Fibroblast of lung (primary cell): ENCODE measurements at regions not wholly inside any gene's neighbourhood (a gene's known extent, or its start where the extent isn't known, plus 50 kb on each side); places are given as distances from the start of the nearest gene placed in this dataset.

Experiments used
- DNase-seq, 2 donors: peaks; one replicate each; pipeline versions ENCODE4 v3.0.0 to v3.0.0-alpha.2; 2010; ENCODE audit warnings: low read depth in 2 of 2
- H2AFZ ChIP-seq: 2 replicates; pipeline ENCODE4 v1.5.1; 2012; ENCODE audit warnings: low read length, control low read depth, inconsistent platforms
- H3K27ac ChIP-seq: 2 replicates; pipeline ENCODE4 v1.5.1; 2011; ENCODE audit warnings: low read length, control low read depth; ENCODE audit not compliant: insufficient read depth
- H3K27me3 ChIP-seq: 2 replicates; pipeline ENCODE4 v1.5.1; 2011; ENCODE audit warnings: mild to moderate bottlenecking, low read length; ENCODE audit not compliant: control insufficient read depth, insufficient read depth
- H3K36me3 ChIP-seq: 2 replicates; pipeline ENCODE4 v1.5.1; 2011; ENCODE audit warnings: low read length; ENCODE audit not compliant: control insufficient read depth, insufficient read depth
- H3K4me1 ChIP-seq: 2 replicates; pipeline ENCODE4 v1.5.1; 2011; ENCODE audit warnings: low read length; ENCODE audit not compliant: control insufficient read depth, insufficient read depth; ENCODE audit errors: extremely low read depth
- H3K4me2 ChIP-seq: 2 replicates; pipeline ENCODE4 v1.5.1; 2011; ENCODE audit warnings: low read length, control low read depth; ENCODE audit not compliant: insufficient read depth; ENCODE audit errors: extremely low read depth
- H3K4me3 ChIP-seq, 4 experiments: fragments of 200-600 bp in 1 of 4; sonication (generic) in 1 of 4; replicated peaks in 1 of 4; 2 replicates each; pipeline ENCODE4 v1.5.1; 2011 to 2016; ENCODE audit warnings: low read length in 4 of 4, low read depth in 3 of 4, mild to moderate bottlenecking in 3 of 4, control low read depth in 2 of 4, inconsistent platforms in 1 of 4, mixed read lengths in 1 of 4; ENCODE audit not compliant: insufficient read depth in 1 of 4; ENCODE audit errors: control extremely low read depth in 1 of 4
- H3K79me2 ChIP-seq: 2 replicates; pipeline ENCODE4 v1.5.1; 2012; ENCODE audit warnings: mild to moderate bottlenecking, low read length, inconsistent platforms; ENCODE audit not compliant: control insufficient read depth, insufficient read depth
- H3K9ac ChIP-seq: 2 replicates; pipeline ENCODE4 v1.5.1; 2011; ENCODE audit warnings: mild to moderate bottlenecking, low read length, control low read depth; ENCODE audit not compliant: insufficient read depth
- H3K9me3 ChIP-seq: 2 replicates; pipeline ENCODE4 v1.5.1; 2012; ENCODE audit warnings: low read depth, low read length; ENCODE audit not compliant: control insufficient read depth, insufficient read depth
- H4K20me1 ChIP-seq: 2 replicates; pipeline ENCODE4 v1.5.1; 2011; ENCODE audit warnings: low read length; ENCODE audit not compliant: control insufficient read depth, insufficient read depth; ENCODE audit errors: extremely low read depth
- EZH2 ChIP-seq: IDR thresholded peaks from 2 replicates; pipeline ENCODE4 v1.5.1; 2012; ENCODE audit warnings: low read length, control low read depth, mild to moderate bottlenecking; ENCODE audit errors: missing control alignments
- TF ChIP-seq, protein P1 (sequence below), 2 donors: IDR thresholded peaks in 1 of 2; conservative IDR thresholded peaks in 1 of 2; 1 replicate in 1 of 2; 2 replicates in 1 of 2; pipeline ENCODE4 v1.5.1; 2011 to 2012; ENCODE audit warnings: low read length in 2 of 2, control low read depth in 1 of 2, inconsistent platforms in 1 of 2, low read depth in 1 of 2, mild to moderate bottlenecking in 1 of 2

DNA sequence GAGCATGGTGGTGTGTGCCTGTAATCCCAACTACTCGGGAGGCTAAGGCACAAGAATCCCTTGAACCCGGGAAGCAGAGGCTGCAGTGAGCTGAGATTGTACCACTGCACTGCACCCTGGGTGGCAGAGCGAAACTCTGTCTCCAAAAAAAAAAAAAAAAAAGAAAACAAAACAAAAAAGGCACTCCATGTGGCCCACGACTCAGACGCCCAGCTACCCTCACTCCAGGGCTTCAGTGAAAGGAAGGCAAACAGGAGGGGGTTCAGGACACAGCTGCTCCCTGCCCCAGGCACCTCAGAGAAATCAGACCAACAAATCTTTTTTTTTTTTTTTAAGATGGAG is 91.7 kb downstream of the LITAF start:
- TF ChIP-seq EZH2 = no peak
- TF ChIP-seq, protein P1, sequence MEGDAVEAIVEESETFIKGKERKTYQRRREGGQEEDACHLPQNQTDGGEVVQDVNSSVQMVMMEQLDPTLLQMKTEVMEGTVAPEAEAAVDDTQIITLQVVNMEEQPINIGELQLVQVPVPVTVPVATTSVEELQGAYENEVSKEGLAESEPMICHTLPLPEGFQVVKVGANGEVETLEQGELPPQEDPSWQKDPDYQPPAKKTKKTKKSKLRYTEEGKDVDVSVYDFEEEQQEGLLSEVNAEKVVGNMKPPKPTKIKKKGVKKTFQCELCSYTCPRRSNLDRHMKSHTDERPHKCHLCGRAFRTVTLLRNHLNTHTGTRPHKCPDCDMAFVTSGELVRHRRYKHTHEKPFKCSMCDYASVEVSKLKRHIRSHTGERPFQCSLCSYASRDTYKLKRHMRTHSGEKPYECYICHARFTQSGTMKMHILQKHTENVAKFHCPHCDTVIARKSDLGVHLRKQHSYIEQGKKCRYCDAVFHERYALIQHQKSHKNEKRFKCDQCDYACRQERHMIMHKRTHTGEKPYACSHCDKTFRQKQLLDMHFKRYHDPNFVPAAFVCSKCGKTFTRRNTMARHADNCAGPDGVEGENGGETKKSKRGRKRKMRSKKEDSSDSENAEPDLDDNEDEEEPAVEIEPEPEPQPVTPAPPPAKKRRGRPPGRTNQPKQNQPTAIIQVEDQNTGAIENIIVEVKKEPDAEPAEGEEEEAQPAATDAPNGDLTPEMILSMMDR (conservative IDR thresholded peaks at IDR 0.05 in 1 of 2, IDR thresholded peaks at IDR 0.05 in 1 of 2; ENCODE audit: low read depth in 1 of 2, low read length in 2 of 2) = no peak
- H3K27me3 ChIP-seq = no peaks in the 10 kb centered on the region
- H4K20me1 ChIP-seq = no peaks in the 10 kb centered on the region
- DNase-seq = no peak
- H3K4me3 ChIP-seq = no peak overlapping the region
- H3K9me3 ChIP-seq = no peaks in the 10 kb centered on the region
- H2AFZ ChIP-seq = no peak overlapping the region
- H3K79me2 ChIP-seq = no peaks in the 10 kb centered on the region
- peaks cover 8% of the 10 kb centered on the region for H3K4me1 ChIP-seq
- no peak overlapping the region for H3K27ac ChIP-seq
- H3K4me2 ChIP-seq = no peak overlapping the region
- no peak overlapping the region for H3K9ac ChIP-seq
- H3K36me3 ChIP-seq = no peaks in the 10 kb centered on the region
